Stimulated activated naive B cell treated with anti-CD40 and anti-IgM and Interleukin-4, amounts not matched to agents 10 μg/mL and 1 μg/mL and 100 μg/mL, for 72 hours (primary cell): ENCODE measurements at regions not wholly inside any gene's neighbourhood (a gene's known extent, or its start where the extent isn't known, plus 50 kb on each side); places are given as distances from the start of the nearest gene placed in this dataset.

Experiments used
- ATAC-seq, 2 donors: fragments of 150-1000 bp; cut with Tn5 transposase; replicated peaks; 2 replicates each; pipeline ENCODE4 v1.10.0; 2021; ENCODE audit warnings: moderate library complexity in 1 of 2
- DNase-seq: peaks from one replicate; pipeline ENCODE4 v3.0.0; 2021
- H3K27ac Mint-ChIP-seq: one replicate; pipeline ENCODE4 v1.8.0; 2022; ENCODE audit warnings: mild to moderate bottlenecking, mixed read lengths
- H3K27me3 Mint-ChIP-seq, 2 donors: one replicate each; pipeline ENCODE4 v1.8.0; 2022; ENCODE audit warnings: mixed read lengths in 2 of 2
- H3K36me3 Mint-ChIP-seq, 2 donors: one replicate each; pipeline ENCODE4 v1.8.0; 2022; ENCODE audit warnings: mixed read lengths in 2 of 2, mild to moderate bottlenecking in 1 of 2
- H3K4me1 Mint-ChIP-seq, 2 donors: one replicate each; pipeline ENCODE4 v1.8.0; 2022; ENCODE audit warnings: mixed read lengths in 2 of 2, mild to moderate bottlenecking in 1 of 2
- H3K4me3 Mint-ChIP-seq, 2 donors: one replicate each; pipeline ENCODE4 v1.8.0; 2022; ENCODE audit warnings: mild to moderate bottlenecking in 2 of 2, mixed read lengths in 2 of 2, moderate library complexity in 1 of 2
- H3K9me3 Mint-ChIP-seq, 2 donors: one replicate each; pipeline ENCODE4 v1.8.0; 2022; ENCODE audit warnings: mixed read lengths in 2 of 2, mild to moderate bottlenecking in 1 of 2

- no peak for DNase-seq
- Mint-ChIP-seq H3K4me3 (no peak overlapping the region), H3K9me3 (no peaks in the 10 kb centered on the region), H3K27ac (no peak overlapping the region), H3K4me1 (no peaks in the 10 kb centered on the region), H3K36me3 (no peaks in the 10 kb centered on the region), H3K27me3 (peaks cover 4 to 7% of the 10 kb centered on the region in 2 donors)
- no peak for ATAC-seq
Observed at GRCh38 chr15:66644869-66645268, 57.2 kb upstream of the SMAD6 start.

- ATAC-seq (no peak), DNase-seq (no peak)
Observed at GRCh38 chr15:66646308-66646707, 55.7 kb upstream of the SMAD6 start.

DNA sequence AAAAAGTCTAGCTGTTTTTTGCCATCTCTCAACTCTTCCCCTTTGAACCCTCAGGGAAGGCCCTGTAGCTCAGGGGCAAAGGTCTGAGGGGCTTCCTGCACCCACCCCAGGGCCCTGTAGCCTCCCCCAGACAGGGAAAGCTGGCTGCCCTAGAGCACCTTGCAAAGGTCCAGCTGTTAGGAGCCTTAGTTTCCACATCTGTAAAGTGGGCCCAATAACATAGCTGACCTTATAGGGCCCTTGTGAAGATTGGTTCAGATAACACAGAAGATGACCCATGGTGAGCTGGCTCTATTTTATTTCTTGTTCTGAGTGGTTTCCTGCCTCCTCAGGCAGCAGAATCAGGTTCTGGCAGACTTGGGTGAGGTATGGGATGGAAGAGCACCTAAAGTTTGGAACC, 55.2 kb upstream of the SMAD6 start:
- no peak overlapping the region for H3K27ac Mint-ChIP-seq
- DNase-seq (no peak), ATAC-seq (no peak)
- H3K4me1 Mint-ChIP-seq: no peaks in the 10 kb centered on the region
- peaks cover 4 to 7% of the 10 kb centered on the region in 2 donors for H3K27me3 Mint-ChIP-seq
- H3K9me3 Mint-ChIP-seq: no peaks in the 10 kb centered on the region
- H3K36me3 Mint-ChIP-seq: no peaks in the 10 kb centered on the region
- no peak overlapping the region for H3K4me3 Mint-ChIP-seq

More at GRCh38 chr15:66646308-66646707, 55.7 kb upstream of the SMAD6 start:
- Mint-ChIP-seq H3K36me3 (no peaks in the 10 kb centered on the region), H3K27me3 (peaks cover 4 to 7% of the 10 kb centered on the region in 2 donors), H3K27ac (no peak overlapping the region), H3K4me1 (no peaks in the 10 kb centered on the region), H3K9me3 (no peaks in the 10 kb centered on the region), H3K4me3 (no peak overlapping the region)

DNA sequence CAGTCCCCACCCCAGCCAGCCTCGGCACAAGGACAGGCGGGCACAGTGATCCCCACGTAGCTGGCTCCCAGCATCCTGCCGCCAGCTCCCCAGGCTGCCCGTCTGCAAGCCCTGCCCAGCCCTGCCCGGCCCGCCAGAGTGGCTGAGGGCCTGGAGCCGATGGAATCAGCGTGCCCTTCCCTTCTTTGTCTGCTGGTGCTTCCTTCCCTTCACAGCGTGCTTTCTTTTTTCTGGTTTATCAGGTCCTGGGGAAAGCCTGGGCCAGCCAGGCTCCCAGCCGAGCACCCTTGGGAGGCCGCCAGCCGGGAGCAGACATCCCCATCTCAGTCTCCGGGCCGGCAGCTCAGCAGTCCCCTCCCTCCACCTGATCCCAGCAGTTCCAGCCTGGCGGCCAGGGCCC, 54.7 kb upstream of the SMAD6 start:
- Mint-ChIP-seq H3K4me1 (no peaks in the 10 kb centered on the region), H3K27ac (no peak overlapping the region), H3K36me3 (no peaks in the 10 kb centered on the region), H3K9me3 (no peaks in the 10 kb centered on the region), H3K27me3 (peaks cover 7% of the 10 kb centered on the region in 2 donors), H3K4me3 (no peak overlapping the region)
- ATAC-seq: no peak
- no peak for DNase-seq

- no peak overlapping the region for H3K27ac Mint-ChIP-seq
- DNase-seq (no peak), ATAC-seq (no peak)
- H3K36me3 Mint-ChIP-seq: no peaks in the 10 kb centered on the region
- peaks cover 15 to 18% of the 10 kb centered on the region in 2 donors for H3K27me3 Mint-ChIP-seq
- no peaks in the 10 kb centered on the region for H3K9me3 Mint-ChIP-seq
- H3K4me3 Mint-ChIP-seq: no peak overlapping the region
- H3K4me1 Mint-ChIP-seq: no peaks in the 10 kb centered on the region
Observed at GRCh38 chr15:66648588-66648987, 53.4 kb upstream of the SMAD6 start.

GRCh38 chr15:66649235-66649984, 52.6 kb upstream of the SMAD6 start:
- H3K9me3 Mint-ChIP-seq: no peaks in the 10 kb centered on the region
- H3K27ac Mint-ChIP-seq: no peak overlapping the region
- H3K27me3 Mint-ChIP-seq: peaks cover 21 to 26% of the 10 kb centered on the region in 2 donors
- ATAC-seq: no peak
- no peaks in the 10 kb centered on the region for H3K36me3 Mint-ChIP-seq
- H3K4me3 Mint-ChIP-seq: no peak overlapping the region
- no peaks in the 10 kb centered on the region for H3K4me1 Mint-ChIP-seq
- no peak for DNase-seq

- Mint-ChIP-seq H3K36me3 (no peaks in the 10 kb centered on the region), H3K9me3 (no peaks in the 10 kb centered on the region), H3K4me3 (no peak overlapping the region), H3K27me3 (peaks cover 16 to 30% of the 10 kb centered on the region in 2 donors), H3K27ac (no peak overlapping the region), H3K4me1 (no peaks in the 10 kb centered on the region)
- DNase-seq (no peak), ATAC-seq (no peak)
Observed at GRCh38 chr15:66650433-66650832, 51.6 kb upstream of the SMAD6 start.

DNA sequence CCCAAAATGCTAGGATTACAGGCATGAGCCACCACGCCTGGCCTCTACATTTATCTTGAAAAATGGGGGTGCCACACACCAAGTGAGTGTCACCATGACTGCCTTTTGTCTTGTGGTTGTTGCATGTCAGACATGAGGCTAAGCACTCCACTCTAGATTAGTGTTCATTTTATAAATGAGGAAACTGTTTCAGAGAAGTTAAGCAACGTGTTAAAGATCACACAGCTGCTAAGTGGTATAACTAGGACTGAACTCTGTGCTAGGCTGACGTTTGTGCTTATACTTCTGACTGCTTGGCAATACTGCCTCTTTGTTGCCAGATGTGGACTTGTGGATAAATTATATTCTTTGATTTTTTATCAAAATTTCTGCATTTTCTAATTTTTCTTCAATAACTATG, 50.8 kb upstream of the SMAD6 start:
- no peak for DNase-seq
- H3K4me3 Mint-ChIP-seq: no peak overlapping the region
- no peaks in the 10 kb centered on the region for H3K9me3 Mint-ChIP-seq
- H3K27ac Mint-ChIP-seq: no peak overlapping the region
- peaks cover 24 to 38% of the 10 kb centered on the region in 2 donors for H3K27me3 Mint-ChIP-seq
- no peak for ATAC-seq
- no peaks in the 10 kb centered on the region for H3K4me1 Mint-ChIP-seq
- H3K36me3 Mint-ChIP-seq: peaks cover 0 to under 1% of the 10 kb centered on the region in 2 donors

DNA sequence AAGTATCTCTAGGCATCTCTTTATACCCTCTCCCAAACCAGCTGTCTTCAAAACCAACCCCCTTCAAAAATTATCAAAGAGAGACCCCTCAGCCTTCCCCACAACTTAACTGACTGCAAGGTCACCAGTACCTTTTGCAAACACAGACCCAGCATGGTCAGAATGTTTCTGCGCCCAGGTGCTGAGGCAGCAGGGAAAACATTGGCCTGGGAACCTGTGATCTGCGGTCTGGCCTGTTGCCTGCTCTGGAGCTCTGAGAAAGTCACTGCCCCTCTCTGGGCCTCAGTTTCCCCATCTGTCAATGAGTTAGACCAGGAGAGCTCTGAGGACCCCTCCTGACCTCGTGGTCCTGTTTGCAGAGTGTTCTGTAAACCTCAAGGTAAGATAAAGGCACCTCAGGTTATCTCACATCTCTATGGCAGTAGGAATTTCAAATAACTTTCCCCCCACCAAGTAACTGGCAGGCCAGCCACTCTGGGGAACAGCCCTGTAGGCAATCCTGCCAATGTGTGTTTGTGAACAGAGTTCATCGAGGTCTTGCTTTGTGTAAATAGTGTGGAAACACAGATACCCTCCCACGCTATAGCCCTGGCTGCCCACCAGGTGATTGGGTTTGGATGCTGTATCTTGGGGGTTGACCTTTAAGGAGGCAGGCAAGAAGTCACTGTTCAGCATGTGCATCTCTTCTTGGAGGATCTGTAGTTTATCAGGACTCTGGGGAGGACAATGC, 50.0 kb upstream of the SMAD6 start:
- Mint-ChIP-seq H3K4me3 (no peak overlapping the region), H3K27ac (no peak overlapping the region), H3K36me3 (peaks cover 0 to 1% of the 10 kb centered on the region in 2 donors), H3K27me3 (peaks cover 26 to 44% of the 10 kb centered on the region in 2 donors), H3K9me3 (no peaks in the 10 kb centered on the region), H3K4me1 (no peaks in the 10 kb centered on the region)
- DNase-seq (no peak), ATAC-seq (no peak)
